HCT116 (cell line): ENCODE measurements at regions not wholly inside any gene's neighbourhood (a gene's known extent, or its start where the extent isn't known, plus 50 kb on each side); places are given as distances from the start of the nearest gene placed in this dataset.

ENCODE experiments used
- ATAC-seq: fragments of 200-7000 bp; cut with Tn5 transposase; 2 replicates; pipeline ENCODE4 v1.9.1; 2020; ENCODE audit warnings: mild to moderate bottlenecking, moderate library complexity
- BruUV-seq: library from RNA; stranded (reverse); fragments of 400-500 nt; replicated peaks from 2 replicates; lab custom pipeline; 2021; lab: Mats Ljungman, UMichigan
- CTCF ChIA-PET: fragments of 300-600 bp; sonication (Branson Sonifier 250); formaldehyde crosslinking; loops from one replicate; lab custom pipeline; 2021; ENCODE audit warnings: antibody characterized with exemption; lab: Charles Lee
- POLR2A ChIA-PET: fragments of 300-600, 350-600 bp; sonication (Branson Sonifier 250); formaldehyde crosslinking; loops from one replicate; lab custom pipeline; 2021; ENCODE audit warnings: antibody characterized with exemption; lab: Charles Lee
- RAD21 ChIA-PET, 2 experiments: fragments of 300-600 bp; sonication (Branson Sonifier 250); formaldehyde crosslinking; loops; one replicate each; lab custom pipeline; 2023; ENCODE audit warnings: low total read pairs in 2 of 2; ENCODE audit not compliant: uncharacterized antibody in 2 of 2, unreplicated experiment in 2 of 2, low non-redundant PET in 1 of 2; lab: Charles Lee
- DNase-seq: peaks from one replicate; pipeline ENCODE4 v3.0.0-alpha.2; 2010; ENCODE audit warnings: low read depth, low spot score
- H2AFZ ChIP-seq: fragments of 200-600 bp; shearing (Covaris generic), sonication (generic); 2 replicates; pipeline ENCODE4 v1.6.1; 2017; ENCODE audit warnings: low read depth, mixed run types, mixed read lengths, antibody characterized with exemption, low read length; ENCODE audit not compliant: poor library complexity, severe bottlenecking
- H3K27ac ChIP-seq: 2 replicates; pipeline ENCODE4 v1.5.1; 2012; ENCODE audit warnings: low read depth, low read length
- H3K27me3 ChIP-seq: fragments of 200-600 bp; sonication (generic); 2 replicates; pipeline ENCODE4 v1.6.1; 2016; ENCODE audit warnings: mixed run types, low read length, mixed read lengths; ENCODE audit not compliant: insufficient read depth
- H3K36me3 ChIP-seq, 2 experiments: fragments of 200-500 bp in 1 of 2; fragments of 200-600 bp in 1 of 2; sonication (Bioruptor generic) in 1 of 2; sonication (generic) in 1 of 2; 2 replicates each; pipeline versions ENCODE4 v1.5.1 to v1.6.1; 2014 to 2016; ENCODE audit warnings: low read length in 2 of 2, inconsistent platforms in 1 of 2, mixed read lengths in 1 of 2, mixed run types in 1 of 2; ENCODE audit not compliant: insufficient read depth in 2 of 2, control insufficient read depth in 1 of 2
- H3K4me1 ChIP-seq, 2 experiments: fragments of 200-600 bp in 1 of 2; sonication (generic) in 1 of 2; 2 replicates each; pipeline versions ENCODE4 v1.5.1 to v1.6.1; 2012 to 2017; ENCODE audit warnings: low read length in 2 of 2, inconsistent platforms in 1 of 2, mild to moderate bottlenecking in 1 of 2, mixed read lengths in 1 of 2, mixed run types in 1 of 2, moderate library complexity in 1 of 2; ENCODE audit not compliant: insufficient read depth in 2 of 2, control insufficient read depth in 1 of 2
- H3K4me2 ChIP-seq: fragments of 200-600 bp; sonication (generic); 2 replicates; pipeline ENCODE4 v1.6.1; 2017; ENCODE audit warnings: mixed run types, low read length, mixed read lengths
- H3K4me3 ChIP-seq, 2 experiments: fragments of 200-600 bp in 1 of 2; sonication (generic) in 1 of 2; replicated peaks in 1 of 2; 2 replicates each; pipeline ENCODE4 v1.5.1; 2011 to 2016; ENCODE audit warnings: low read length in 2 of 2, control low read depth in 1 of 2, low read depth in 1 of 2, mild to moderate bottlenecking in 1 of 2, mixed read lengths in 1 of 2, mixed run types in 1 of 2
- H3K79me2 ChIP-seq: fragments of 200-600 bp; sonication (generic); 2 replicates; pipeline ENCODE4 v1.6.1; 2017; ENCODE audit warnings: mild to moderate bottlenecking, mixed run types, low read length, moderate library complexity, mixed read lengths; ENCODE audit not compliant: insufficient read depth
- H3K9ac ChIP-seq: fragments of 200-600 bp; sonication (generic); 2 replicates; pipeline ENCODE4 v1.6.1; 2016; ENCODE audit warnings: low read length, mixed read lengths
- H3K9me2 ChIP-seq: fragments of 200-600 bp; sonication (generic), shearing (Covaris generic); 2 replicates; pipeline ENCODE4 v1.6.1; 2017; ENCODE audit warnings: mixed run types, mild to moderate bottlenecking, moderate library complexity; ENCODE audit not compliant: insufficient read depth
- H3K9me3 ChIP-seq, 2 experiments: fragments of 200-500 bp in 1 of 2; fragments of 200-600 bp in 1 of 2; sonication (Bioruptor generic) in 1 of 2; sonication (generic) in 1 of 2; 2 replicates each; pipeline ENCODE4 v1.6.1; 2014 to 2017; ENCODE audit warnings: low read length in 2 of 2, mixed read lengths in 2 of 2, inconsistent platforms in 1 of 2, low read depth in 1 of 2, mild to moderate bottlenecking in 1 of 2, mixed run types in 1 of 2, moderate library complexity in 1 of 2; ENCODE audit not compliant: control insufficient read depth in 1 of 2, insufficient read depth in 1 of 2
- H4K20me1 ChIP-seq: fragments of 200-600 bp; sonication (generic), shearing (Covaris generic); 2 replicates; pipeline ENCODE4 v1.6.1; 2017; ENCODE audit warnings: mixed run types, mild to moderate bottlenecking, moderate library complexity; ENCODE audit not compliant: insufficient read depth
- CBX3 ChIP-seq: IDR thresholded peaks from 2 replicates; pipeline ENCODE4 v1.6.1; 2012; ENCODE audit warnings: low read depth
- CEBPB ChIP-seq: IDR thresholded peaks from 2 replicates; pipeline ENCODE4 v1.6.1; 2012; ENCODE audit warnings: low read depth
- EGR1 ChIP-seq: IDR thresholded peaks from 2 replicates; pipeline ENCODE4 v1.6.1; 2012; ENCODE audit warnings: low read depth
- EZH2 ChIP-seq: fragments of 200-600 bp; sonication (generic); IDR thresholded peaks from 2 replicates; pipeline ENCODE4 v1.6.1; 2017; ENCODE audit warnings: antibody characterized with exemption, mixed run types
- FOSL1 ChIP-seq: IDR thresholded peaks from 2 replicates; pipeline ENCODE4 v1.6.1; 2012; ENCODE audit warnings: low read depth
- JUND ChIP-seq: IDR thresholded peaks from 2 replicates; pipeline ENCODE4 v1.6.1; 2012
- POLR2A ChIP-seq: IDR thresholded peaks from 2 replicates; pipeline ENCODE4 v1.7.0; 2011; ENCODE audit warnings: borderline replicate concordance; ENCODE audit not compliant: insufficient read depth, insufficient read length; ENCODE audit errors: extremely low read depth
- RAD21 ChIP-seq: IDR thresholded peaks from 2 replicates; pipeline ENCODE4 v1.6.1; 2012; ENCODE audit warnings: low read depth, mild to moderate bottlenecking
- SIN3A ChIP-seq: IDR thresholded peaks from 2 replicates; pipeline ENCODE4 v1.6.1; 2012; ENCODE audit warnings: low read depth
- SRF ChIP-seq: IDR thresholded peaks from 2 replicates; pipeline ENCODE4 v1.6.1; 2012; ENCODE audit warnings: low read depth
- YY1 ChIP-seq: IDR thresholded peaks from 2 replicates; pipeline ENCODE4 v1.6.1; 2011; ENCODE audit warnings: low read length, low read depth, moderate library complexity, mild to moderate bottlenecking; ENCODE audit not compliant: insufficient replicate concordance; ENCODE audit errors: extremely low read depth
- ZFX ChIP-seq: fragments of 450-650 bp; IDR thresholded peaks from 2 replicates; pipeline ENCODE4 v1.6.1; 2017
- intact Hi-C: fragments of 100-400 bp; cut with micrococcal nuclease; formaldehyde crosslinking; loops from 2 replicates; pipeline ENCODE4 v1.10.0; 2022
- TF ChIP-seq, protein P1 (sequence below): IDR thresholded peaks from 2 replicates; pipeline ENCODE4 v1.6.1; 2011; ENCODE audit warnings: mild to moderate bottlenecking, low read length, moderate library complexity; ENCODE audit not compliant: insufficient replicate concordance; ENCODE audit errors: extremely low read depth
- TF ChIP-seq, protein P2 (sequence below): IDR thresholded peaks from 2 replicates; pipeline ENCODE4 v1.6.1; 2012
- TF ChIP-seq, protein P3 (sequence below): IDR thresholded peaks from 2 replicates; pipeline ENCODE4 v1.6.1; 2012

DNA sequence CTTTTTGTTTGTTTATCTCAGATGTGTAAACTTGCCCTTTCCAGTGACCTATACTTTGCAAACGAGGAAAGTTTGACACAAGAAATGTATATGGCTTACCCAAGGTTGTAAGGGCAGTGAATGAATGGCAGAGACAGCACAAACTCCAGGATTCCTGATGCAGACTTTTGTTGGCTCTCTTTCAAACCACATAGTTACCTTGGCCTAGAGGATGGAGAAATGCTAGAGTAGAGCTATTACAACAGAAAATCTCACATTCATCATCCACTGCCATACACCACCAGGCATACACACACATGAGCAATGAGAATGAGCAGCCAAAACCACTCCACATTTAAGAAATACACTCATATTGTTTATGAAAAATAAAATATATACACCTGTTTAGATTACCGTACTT is 387.0 kb downstream of the TLR4 start:
- Histone ChIP-seq H3K9ac (no peak overlapping the region), H3K4me1 (no peaks in the 10 kb centered on the region), H4K20me1 (no peaks in the 10 kb centered on the region), H3K36me3 (no peaks in the 10 kb centered on the region), H2AFZ (no peak overlapping the region), H3K27ac (no peak overlapping the region), H3K79me2 (no peaks in the 10 kb centered on the region), H3K27me3 (no peaks in the 10 kb centered on the region), H3K4me2 (no peak overlapping the region), H3K4me3 (no peak overlapping the region), H3K9me2 (no peaks in the 10 kb centered on the region), H3K9me3 (peaks cover 3 to 6% of the 10 kb centered on the region in 2 experiments; a peak in 2 of 4 replicates)
- ChIA-PET POLR2A (no interaction called here), RAD21 (no interaction called here), CTCF (no interaction called here)
- ATAC-seq = no peak
- no TSS peak for BruUV-seq
- no peak for DNase-seq
- intact Hi-C loops = no loop called here
- TF ChIP-seq JUND = no peak
- no peak for TF ChIP-seq EZH2
- TF ChIP-seq SIN3A = no peak
- no peak for TF ChIP-seq CBX3
- TF ChIP-seq YY1 = no peak
- TF ChIP-seq, protein P1, sequence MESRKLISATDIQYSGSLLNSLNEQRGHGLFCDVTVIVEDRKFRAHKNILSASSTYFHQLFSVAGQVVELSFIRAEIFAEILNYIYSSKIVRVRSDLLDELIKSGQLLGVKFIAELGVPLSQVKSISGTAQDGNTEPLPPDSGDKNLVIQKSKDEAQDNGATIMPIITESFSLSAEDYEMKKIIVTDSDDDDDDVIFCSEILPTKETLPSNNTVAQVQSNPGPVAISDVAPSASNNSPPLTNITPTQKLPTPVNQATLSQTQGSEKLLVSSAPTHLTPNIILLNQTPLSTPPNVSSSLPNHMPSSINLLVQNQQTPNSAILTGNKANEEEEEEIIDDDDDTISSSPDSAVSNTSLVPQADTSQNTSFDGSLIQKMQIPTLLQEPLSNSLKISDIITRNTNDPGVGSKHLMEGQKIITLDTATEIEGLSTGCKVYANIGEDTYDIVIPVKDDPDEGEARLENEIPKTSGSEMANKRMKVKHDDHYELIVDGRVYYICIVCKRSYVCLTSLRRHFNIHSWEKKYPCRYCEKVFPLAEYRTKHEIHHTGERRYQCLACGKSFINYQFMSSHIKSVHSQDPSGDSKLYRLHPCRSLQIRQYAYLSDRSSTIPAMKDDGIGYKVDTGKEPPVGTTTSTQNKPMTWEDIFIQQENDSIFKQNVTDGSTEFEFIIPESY = no peak
- TF ChIP-seq, protein P2, sequence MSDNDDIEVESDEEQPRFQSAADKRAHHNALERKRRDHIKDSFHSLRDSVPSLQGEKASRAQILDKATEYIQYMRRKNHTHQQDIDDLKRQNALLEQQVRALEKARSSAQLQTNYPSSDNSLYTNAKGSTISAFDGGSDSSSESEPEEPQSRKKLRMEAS = no peak
- TF ChIP-seq, protein P3, sequence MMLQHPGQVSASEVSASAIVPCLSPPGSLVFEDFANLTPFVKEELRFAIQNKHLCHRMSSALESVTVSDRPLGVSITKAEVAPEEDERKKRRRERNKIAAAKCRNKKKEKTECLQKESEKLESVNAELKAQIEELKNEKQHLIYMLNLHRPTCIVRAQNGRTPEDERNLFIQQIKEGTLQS = no peak
- TF ChIP-seq CEBPB = no peak
- no peak for TF ChIP-seq ZFX
- TF ChIP-seq POLR2A = no peak
- no peak for TF ChIP-seq EGR1
- no peak for TF ChIP-seq SRF
- no peak for TF ChIP-seq RAD21
- no peak for TF ChIP-seq FOSL1
